GM12875 (cell line): ENCODE measurements at regions not wholly inside any gene's neighbourhood (a gene's known extent, or its start where the extent isn't known, plus 50 kb on each side); places are given as distances from the start of the nearest gene placed in this dataset.

Experiments used
- H3K4me3 ChIP-seq: one replicate; pipeline ENCODE4 v1.5.1; 2011; ENCODE audit warnings: low read depth, low read length, control low read depth
- CTCF ChIP-seq: IDR thresholded peaks from 2 replicates; pipeline ENCODE4 v1.5.1; 2011; ENCODE audit warnings: low read depth, mild to moderate bottlenecking, control low read depth, inconsistent platforms, low read length, moderate library complexity, borderline replicate concordance; ENCODE audit not compliant: insufficient read depth

GRCh38 chr14:53464376-53464775, 311.3 kb upstream of the DDHD1 start:
- no peak for TF ChIP-seq CTCF

GRCh38 chr14:53462931-53463778, 310.0 kb upstream of the DDHD1 start:
- H3K4me3 ChIP-seq = no peak overlapping the region
- no peak for TF ChIP-seq CTCF

More at GRCh38 chr14:53464376-53464775, 311.3 kb upstream of the DDHD1 start:
- no peak overlapping the region for H3K4me3 ChIP-seq

GRCh38 chr14:53461858-53462257, 308.7 kb upstream of the DDHD1 start:
- no peak overlapping the region for H3K4me3 ChIP-seq
- no peak for TF ChIP-seq CTCF

- no peak overlapping the region for H3K4me3 ChIP-seq
- no peak for TF ChIP-seq CTCF
Observed at GRCh38 chr14:53460544-53460943, 307.4 kb upstream of the DDHD1 start.

DNA sequence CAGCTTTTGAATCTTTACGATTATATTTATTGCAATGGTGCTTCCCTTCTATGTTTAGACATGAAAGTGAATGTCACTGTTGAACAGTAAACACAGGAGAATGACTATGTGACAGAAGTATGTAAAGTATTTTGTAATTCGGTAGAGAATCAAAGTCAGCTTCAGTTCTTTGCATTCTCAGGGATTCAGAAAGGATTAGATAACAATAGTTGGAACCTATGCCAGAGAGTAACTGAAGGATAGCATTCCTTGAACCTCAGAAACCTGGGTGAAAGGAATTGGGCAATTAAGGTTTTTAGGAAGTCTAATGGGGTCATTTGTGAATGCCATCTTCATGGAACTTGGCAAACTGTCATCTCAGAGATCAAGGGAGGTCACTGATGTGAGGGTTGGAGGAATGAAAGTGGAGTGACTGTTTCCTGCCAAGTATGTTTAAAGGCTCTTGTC, 305.3 kb upstream of the DDHD1 start:
- no peak for TF ChIP-seq CTCF
- H3K4me3 ChIP-seq = no peak overlapping the region

DNA sequence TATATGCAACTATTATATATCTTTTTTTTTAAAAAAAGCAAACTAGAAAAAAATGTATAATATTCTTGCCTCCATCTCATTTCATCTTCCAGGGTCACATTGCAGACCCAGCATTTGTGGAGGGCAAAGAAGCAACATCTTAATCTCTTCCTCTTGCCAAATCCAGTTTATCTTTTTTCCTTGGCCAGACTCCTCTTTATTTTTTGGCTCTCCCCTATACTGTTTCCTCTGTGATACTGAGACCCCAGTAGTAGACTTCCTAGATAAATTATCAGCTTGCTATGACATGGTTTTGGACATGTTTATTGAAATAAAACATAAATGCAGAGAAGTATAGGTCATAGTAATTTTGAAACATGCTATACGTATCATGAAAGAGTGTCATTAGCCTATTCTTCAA, 303.8 kb upstream of the DDHD1 start:
- H3K4me3 ChIP-seq = no peak overlapping the region
- no peak for TF ChIP-seq CTCF
